ENCODE measurements at regions not wholly inside any gene's neighbourhood (a gene's known extent, or its start where the extent isn't known, plus 50 kb on each side); places are given as distances from the start of the nearest gene placed in this dataset.
A peak's percentile ranks its signal among the peaks of the same experiment; 100 is the strongest.
"Not testable (repeated sequence)": the region's sequence is repeated elsewhere in the genome, so short reads cannot be mapped to it uniquely, and the experiment has no call there.

DNA sequence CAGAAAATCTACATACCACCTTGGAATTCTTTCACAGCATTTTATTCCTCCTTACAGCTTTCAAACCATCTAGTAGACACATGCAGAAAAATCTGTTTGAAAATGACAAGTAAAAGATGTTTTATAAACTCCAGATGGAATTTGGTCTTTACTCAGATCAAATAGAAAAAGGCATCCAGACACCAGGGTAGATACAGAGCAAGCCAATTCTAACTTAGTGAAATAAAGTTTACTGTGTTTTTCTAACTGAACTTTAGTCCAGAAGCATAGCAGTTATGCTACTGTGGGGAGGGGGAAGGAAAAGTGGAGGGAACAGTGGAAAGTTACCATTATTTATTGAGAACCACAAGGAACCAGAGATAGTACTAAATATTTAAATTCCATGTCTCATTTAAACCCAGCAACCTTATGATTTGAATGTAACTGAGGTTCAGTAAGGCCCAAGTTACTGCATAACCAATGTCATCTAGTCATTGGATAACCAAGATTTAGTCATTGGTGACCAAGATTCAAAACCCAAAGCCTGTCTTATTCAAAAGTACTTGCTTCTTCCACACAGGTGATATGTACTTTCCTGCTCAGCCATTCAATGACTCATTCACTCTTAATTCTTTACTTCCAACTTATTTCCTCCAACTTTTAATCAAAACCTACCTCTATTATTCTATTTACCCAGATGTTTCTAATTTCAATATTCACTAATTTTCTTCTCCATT, 57.7 kb downstream of the RAD51AP2 start:
- peak; percentile 38 for DNase-seq (ENCODE audit: low read depth)
- TF ChIP-seq, protein P1, sequence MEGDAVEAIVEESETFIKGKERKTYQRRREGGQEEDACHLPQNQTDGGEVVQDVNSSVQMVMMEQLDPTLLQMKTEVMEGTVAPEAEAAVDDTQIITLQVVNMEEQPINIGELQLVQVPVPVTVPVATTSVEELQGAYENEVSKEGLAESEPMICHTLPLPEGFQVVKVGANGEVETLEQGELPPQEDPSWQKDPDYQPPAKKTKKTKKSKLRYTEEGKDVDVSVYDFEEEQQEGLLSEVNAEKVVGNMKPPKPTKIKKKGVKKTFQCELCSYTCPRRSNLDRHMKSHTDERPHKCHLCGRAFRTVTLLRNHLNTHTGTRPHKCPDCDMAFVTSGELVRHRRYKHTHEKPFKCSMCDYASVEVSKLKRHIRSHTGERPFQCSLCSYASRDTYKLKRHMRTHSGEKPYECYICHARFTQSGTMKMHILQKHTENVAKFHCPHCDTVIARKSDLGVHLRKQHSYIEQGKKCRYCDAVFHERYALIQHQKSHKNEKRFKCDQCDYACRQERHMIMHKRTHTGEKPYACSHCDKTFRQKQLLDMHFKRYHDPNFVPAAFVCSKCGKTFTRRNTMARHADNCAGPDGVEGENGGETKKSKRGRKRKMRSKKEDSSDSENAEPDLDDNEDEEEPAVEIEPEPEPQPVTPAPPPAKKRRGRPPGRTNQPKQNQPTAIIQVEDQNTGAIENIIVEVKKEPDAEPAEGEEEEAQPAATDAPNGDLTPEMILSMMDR (IDR thresholded peaks at IDR 0.05; ENCODE audit: insufficient read depth, low read depth, low read length, missing control alignments), result no peak
- no peak overlapping the region for H3K4me3 ChIP-seq (ENCODE audit: low read length)

DNA sequence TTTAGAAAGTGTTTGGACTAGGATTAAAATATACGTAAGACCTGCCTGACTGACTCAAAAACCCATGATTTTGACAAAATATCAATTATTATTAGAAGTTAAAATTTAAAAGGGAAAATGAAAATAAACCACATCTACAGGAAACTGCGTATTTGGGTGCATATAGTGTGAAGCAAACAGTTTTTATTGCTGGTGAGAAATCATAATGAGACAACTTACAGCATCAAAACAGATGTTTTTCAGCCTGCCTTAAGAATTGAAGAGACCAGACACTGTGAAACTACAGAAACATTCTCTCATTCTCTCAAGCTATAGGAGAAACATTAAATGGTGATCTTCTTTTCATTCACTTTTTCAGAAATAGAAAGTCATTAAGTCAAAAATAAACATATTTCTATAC, 62.9 kb downstream of the RAD51AP2 start:
- DNase-seq (ENCODE audit: low read depth), result no peak
- TF ChIP-seq, protein P1 (IDR thresholded peaks at IDR 0.05; ENCODE audit: insufficient read depth, low read depth, low read length, missing control alignments), result no peak
- H3K4me3 ChIP-seq (ENCODE audit: low read length), result no peak overlapping the region

DNA sequence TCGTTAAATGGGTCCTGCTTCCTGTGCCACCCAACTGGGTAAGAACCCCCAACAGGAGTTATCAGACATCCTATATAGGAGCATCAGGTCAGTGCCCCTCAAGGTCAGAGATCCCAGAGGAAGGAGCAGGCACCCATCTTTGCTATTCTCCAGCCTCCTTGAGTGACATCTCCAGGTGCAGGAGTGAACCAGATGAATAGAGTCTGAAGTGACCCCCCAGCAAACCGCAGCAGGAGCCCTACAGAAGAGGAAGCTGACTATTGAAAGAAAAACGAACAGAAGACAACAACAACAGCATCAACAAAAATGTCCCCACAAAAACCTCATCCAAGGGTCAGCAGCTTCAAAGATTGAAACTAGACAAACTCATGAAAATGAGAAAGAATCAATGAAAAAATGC, 72.0 kb downstream of the RAD51AP2 start:
- DNase-seq (ENCODE audit: low read depth); H3K4me3 ChIP-seq (ENCODE audit: low read length): not testable (repeated sequence)

DNA sequence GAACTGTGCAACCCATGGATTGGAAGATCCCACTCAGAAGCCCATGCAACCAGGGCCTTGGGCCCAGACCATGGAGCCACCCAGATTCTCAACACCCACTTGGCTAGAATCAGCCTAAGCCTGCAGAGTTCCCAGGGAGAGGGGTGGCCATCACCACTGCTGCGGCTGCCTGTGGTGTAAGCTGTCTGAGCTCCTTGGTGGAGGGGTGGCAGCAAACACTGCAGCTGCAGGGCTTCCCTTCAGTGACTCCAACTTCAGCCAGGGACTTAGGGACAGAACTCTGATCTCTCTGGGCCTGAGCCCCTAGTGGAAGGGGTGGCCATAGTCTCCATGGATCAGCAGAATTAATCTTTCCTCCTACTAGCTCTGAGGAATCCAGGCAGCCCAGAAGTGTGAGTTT, 72.5 kb downstream of the RAD51AP2 start:
- TF ChIP-seq, protein P1 (IDR thresholded peaks at IDR 0.05; ENCODE audit: insufficient read depth, low read depth, low read length, missing control alignments), result no peak
- H3K4me3 ChIP-seq (ENCODE audit: low read length), result no peak overlapping the region
- no peak for DNase-seq (ENCODE audit: low read depth)

DNA sequence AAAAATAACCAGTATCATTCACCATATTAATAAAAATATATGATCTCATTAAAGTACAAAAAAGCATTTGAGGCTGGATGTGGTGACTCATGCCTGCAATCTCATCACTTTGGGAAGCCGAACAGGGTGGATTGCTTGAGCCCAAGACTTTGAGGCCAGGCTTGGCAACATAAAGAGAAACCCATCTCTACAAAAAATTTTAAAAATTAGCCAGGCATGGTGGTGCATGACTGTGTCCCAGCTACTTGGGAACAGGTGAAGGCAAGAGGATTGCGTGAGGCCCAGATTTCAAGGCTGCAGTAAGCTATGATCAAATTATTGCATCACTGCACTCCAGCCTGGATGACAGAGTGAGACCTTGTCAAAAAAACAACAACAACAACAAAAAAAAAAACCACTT, 75.9 kb downstream of the RAD51AP2 start:
- peak; percentile 84 for DNase-seq (ENCODE audit: low read depth)
- TF ChIP-seq, protein P1 (IDR thresholded peaks at IDR 0.05; ENCODE audit: insufficient read depth, low read depth, low read length, missing control alignments), result no peak
- no peak overlapping the region for H3K4me3 ChIP-seq (ENCODE audit: low read length)

DNA sequence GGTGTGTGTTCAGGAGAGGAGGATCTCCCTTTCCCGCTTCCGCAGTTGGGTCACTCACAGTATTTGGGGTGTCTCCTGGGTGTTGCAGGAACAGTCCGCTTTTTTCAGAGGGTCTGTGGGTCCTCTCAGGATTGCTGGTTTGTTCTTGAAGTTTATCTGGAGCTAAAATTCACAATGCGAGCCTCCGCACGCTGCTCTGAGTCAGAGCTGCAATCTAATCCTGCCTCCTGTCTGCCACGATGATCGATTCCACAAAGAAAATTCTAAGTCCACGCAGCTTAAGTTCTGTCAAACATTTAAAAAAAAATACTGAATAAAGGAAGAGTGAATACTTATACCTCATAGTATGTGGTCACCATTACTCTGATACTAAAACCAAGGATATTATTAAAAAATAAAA, 76.5 kb downstream of the RAD51AP2 start:
- TF ChIP-seq, protein P1 (IDR thresholded peaks at IDR 0.05; ENCODE audit: insufficient read depth, low read depth, low read length, missing control alignments), result no peak
- no peak overlapping the region for H3K4me3 ChIP-seq (ENCODE audit: low read length)
- peak; percentile 66 for DNase-seq (ENCODE audit: low read depth)

DNA sequence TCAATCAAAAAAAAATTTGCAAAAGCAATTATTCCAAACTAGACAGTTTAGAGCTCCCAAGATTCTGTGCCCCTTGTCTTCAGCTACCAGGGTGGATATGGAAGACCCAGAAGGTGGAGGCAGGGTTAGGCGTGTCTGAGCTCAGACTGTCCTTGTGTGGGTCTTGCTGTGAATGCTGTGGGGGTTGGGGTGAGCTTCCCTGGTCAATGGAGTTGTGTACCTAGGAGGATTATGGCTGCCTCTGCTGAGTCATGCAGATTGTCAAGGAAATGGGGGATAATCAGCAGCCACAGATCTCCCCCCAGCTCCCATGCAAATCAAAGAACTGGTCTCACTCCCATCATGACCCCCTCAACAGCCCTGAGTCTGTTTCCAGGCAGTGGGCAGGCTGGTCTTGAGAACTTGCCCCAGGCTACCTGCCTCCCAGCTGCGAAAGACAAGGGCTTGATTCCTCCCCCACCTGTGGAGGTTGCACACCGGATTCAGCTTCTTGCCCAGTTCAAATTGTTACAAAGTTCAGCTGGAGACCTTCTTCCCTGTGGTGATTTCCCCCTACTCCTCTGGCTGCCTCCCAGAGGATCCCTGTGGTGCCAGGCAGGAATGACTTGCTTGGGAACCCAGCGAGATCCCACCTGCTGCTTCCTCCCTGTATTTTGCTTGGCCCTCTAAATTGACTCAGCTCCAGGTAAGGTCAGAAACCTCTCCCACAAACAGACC, 77.0 kb downstream of the RAD51AP2 start:
- TF ChIP-seq, protein P1 (IDR thresholded peaks at IDR 0.05; ENCODE audit: insufficient read depth, low read depth, low read length, missing control alignments), result no peak
- DNase-seq (ENCODE audit: low read depth), result peak; percentile 55
- no peak overlapping the region for H3K4me3 ChIP-seq (ENCODE audit: low read length)
